Nephron (organoid): ENCODE measurements at regions not wholly inside any gene's neighbourhood (a gene's known extent, or its start where the extent isn't known, plus 50 kb on each side); places are given as distances from the start of the nearest gene placed in this dataset.

Experiments used
- H3K27ac Mint-ChIP-seq, 3 experiments: 2 replicates each; pipeline ENCODE4 v1.8.0; 2020; ENCODE audit warnings: mixed read lengths in 3 of 3, mild to moderate bottlenecking in 2 of 3, moderate library complexity in 1 of 3
- H3K27me3 Mint-ChIP-seq: 2 replicates; pipeline ENCODE4 v1.8.0; 2021; ENCODE audit warnings: low read depth, mild to moderate bottlenecking, moderate library complexity, mixed read lengths
- H3K36me3 Mint-ChIP-seq: 2 replicates; pipeline ENCODE4 v1.8.0; 2020; ENCODE audit warnings: low read depth, mixed read lengths
- H3K4me1 Mint-ChIP-seq: 2 replicates; pipeline ENCODE4 v1.8.0; 2020; ENCODE audit warnings: mixed read lengths
- H3K4me3 Mint-ChIP-seq, 3 experiments: 2 replicates each; pipeline ENCODE4 v1.8.0; 2020; ENCODE audit warnings: mild to moderate bottlenecking in 3 of 3, mixed read lengths in 3 of 3, moderate library complexity in 2 of 3
- H3K9me3 Mint-ChIP-seq: 2 replicates; pipeline ENCODE4 v1.8.0; 2020; ENCODE audit warnings: mixed read lengths
- TF ChIP-seq, protein P1 (sequence below), 3 experiments: fragments of 200-600 bp; sonication (generic); IDR thresholded peaks; one replicate each; pipeline ENCODE4 v1.5.0; 2021; ENCODE audit warnings: antibody characterized with exemption in 3 of 3; ENCODE audit not compliant: unreplicated experiment in 3 of 3

DNA sequence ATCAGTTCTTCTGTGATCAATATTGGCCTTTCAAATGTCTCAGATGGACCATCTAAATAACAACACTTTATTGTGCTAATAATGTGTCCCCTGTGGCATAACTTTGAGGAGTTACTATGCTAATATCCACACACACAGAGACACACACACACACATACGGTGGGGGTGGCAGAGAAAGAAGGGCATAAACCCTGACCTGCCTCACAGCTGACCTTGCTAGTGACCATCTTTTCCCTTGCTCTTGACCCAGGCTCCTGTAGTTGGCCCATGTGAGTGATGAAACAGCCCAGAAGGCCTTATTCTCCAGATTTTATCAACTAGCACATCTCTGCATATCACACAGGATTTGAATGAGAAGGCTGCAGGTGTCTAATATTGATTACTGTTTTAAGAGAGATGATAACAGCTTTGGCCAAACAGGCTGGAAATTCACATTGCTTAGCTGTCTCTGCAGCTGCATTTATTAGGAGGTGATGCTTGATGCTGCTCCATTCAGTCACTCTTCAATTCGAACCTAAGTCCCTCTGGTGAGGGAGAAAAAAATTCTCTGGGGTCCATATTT is 176.4 kb downstream of the ACTR3 start:
- H3K27ac Mint-ChIP-seq: no peak overlapping the region
- no peaks in the 10 kb centered on the region for H3K4me1 Mint-ChIP-seq
- H3K27me3 Mint-ChIP-seq: peaks cover 18% of the 10 kb centered on the region
- TF ChIP-seq, protein P1, sequence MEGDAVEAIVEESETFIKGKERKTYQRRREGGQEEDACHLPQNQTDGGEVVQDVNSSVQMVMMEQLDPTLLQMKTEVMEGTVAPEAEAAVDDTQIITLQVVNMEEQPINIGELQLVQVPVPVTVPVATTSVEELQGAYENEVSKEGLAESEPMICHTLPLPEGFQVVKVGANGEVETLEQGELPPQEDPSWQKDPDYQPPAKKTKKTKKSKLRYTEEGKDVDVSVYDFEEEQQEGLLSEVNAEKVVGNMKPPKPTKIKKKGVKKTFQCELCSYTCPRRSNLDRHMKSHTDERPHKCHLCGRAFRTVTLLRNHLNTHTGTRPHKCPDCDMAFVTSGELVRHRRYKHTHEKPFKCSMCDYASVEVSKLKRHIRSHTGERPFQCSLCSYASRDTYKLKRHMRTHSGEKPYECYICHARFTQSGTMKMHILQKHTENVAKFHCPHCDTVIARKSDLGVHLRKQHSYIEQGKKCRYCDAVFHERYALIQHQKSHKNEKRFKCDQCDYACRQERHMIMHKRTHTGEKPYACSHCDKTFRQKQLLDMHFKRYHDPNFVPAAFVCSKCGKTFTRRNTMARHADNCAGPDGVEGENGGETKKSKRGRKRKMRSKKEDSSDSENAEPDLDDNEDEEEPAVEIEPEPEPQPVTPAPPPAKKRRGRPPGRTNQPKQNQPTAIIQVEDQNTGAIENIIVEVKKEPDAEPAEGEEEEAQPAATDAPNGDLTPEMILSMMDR (IDR thresholded peaks at IDR 0.05; ENCODE audit: unreplicated experiment in 3 of 3): no peak
- no peak overlapping the region for H3K4me3 Mint-ChIP-seq
- H3K9me3 Mint-ChIP-seq: no peaks in the 10 kb centered on the region
- H3K36me3 Mint-ChIP-seq: no peaks in the 10 kb centered on the region

DNA sequence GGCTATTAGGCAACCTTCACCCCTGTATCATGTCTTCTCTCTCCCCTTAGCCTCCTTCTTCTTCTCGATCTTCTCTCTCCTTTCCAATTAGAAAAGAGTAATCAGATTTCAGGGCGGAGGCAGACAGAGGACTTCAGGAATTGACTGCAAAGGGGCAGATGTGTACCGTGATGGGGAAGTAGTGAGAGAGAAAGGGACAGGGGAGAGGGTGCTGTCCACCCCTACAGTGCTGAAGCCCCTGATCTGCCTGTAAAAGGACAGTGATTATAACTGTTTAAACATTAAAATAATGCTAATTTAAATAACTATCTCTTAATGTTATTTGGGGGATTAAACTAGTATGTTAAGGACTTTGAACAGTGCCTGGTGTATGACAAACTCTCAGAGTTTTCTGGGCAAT is 178.5 kb downstream of the ACTR3 start:
- H3K36me3 Mint-ChIP-seq: no peaks in the 10 kb centered on the region
- peaks cover 24% of the 10 kb centered on the region for H3K27me3 Mint-ChIP-seq
- no peaks in the 10 kb centered on the region for H3K9me3 Mint-ChIP-seq
- no peaks in the 10 kb centered on the region for H3K4me1 Mint-ChIP-seq
- H3K27ac Mint-ChIP-seq: no peak overlapping the region
- TF ChIP-seq, protein P1 (IDR thresholded peaks at IDR 0.05; ENCODE audit: unreplicated experiment in 3 of 3): no peak
- H3K4me3 Mint-ChIP-seq: no peak overlapping the region

DNA sequence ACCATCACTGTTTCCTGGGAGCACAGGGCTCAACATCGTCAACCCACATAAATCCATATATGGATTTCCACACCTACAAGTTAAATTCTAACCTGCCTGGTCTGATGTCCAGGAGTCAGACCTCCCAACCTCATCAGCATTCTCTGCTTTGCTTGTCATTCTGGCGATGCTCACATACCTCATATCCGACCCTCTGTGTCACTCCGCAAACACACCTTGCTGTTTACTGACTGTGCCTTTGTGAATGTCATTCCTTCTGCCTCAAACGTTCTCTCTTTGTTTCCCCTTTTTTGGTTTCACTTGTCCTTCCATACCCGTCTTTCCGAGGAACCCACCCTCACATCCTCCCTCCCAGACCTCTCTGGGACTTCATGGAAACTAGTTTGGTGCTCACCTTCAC is 187.1 kb downstream of the ACTR3 start:
- TF ChIP-seq, protein P1 (IDR thresholded peaks at IDR 0.05; ENCODE audit: unreplicated experiment in 3 of 3): no peak
- Mint-ChIP-seq H3K36me3 (no peaks in the 10 kb centered on the region), H3K27me3 (peaks cover 14% of the 10 kb centered on the region), H3K27ac (no peak overlapping the region), H3K9me3 (no peaks in the 10 kb centered on the region), H3K4me1 (no peaks in the 10 kb centered on the region), H3K4me3 (no peak overlapping the region)

DNA sequence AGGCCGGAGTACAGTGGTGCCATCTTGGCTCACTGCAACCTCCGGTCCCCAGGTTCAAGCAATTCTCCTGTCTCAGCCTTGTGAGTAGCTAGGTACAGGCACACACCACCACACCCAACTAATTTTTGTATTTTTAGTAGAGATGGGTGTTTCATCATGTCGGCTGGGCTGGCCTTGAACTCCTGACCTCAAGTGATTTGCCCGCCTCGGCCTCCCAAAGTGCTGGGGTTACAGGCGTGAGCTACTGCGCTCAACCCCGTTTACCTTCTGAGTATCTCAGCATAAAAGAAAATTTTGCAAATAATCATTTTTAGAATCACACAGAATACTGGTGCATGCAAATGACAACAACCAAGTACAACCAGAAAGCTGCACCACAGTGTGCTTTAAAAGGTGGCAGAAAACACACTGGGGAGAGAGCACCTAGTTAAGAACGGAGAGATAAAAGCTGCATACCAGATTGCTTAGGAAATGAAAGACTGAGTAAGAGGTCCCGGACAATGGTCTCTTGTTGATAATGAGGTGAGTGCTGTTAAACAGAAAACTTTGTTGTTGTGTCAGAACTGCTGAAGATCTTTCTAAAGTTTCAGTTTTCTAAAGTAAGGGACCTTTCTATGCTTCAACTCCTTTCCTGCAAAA is 189.6 kb downstream of the ACTR3 start:
- Mint-ChIP-seq H3K27me3 (peaks cover 8% of the 10 kb centered on the region), H3K4me1 (peaks cover 7% of the 10 kb centered on the region), H3K4me3 (no peak overlapping the region), H3K27ac (no peak overlapping the region), H3K36me3 (no peaks in the 10 kb centered on the region), H3K9me3 (no peaks in the 10 kb centered on the region)
- TF ChIP-seq, protein P1 (IDR thresholded peaks at IDR 0.05; ENCODE audit: unreplicated experiment in 3 of 3): no peak

DNA sequence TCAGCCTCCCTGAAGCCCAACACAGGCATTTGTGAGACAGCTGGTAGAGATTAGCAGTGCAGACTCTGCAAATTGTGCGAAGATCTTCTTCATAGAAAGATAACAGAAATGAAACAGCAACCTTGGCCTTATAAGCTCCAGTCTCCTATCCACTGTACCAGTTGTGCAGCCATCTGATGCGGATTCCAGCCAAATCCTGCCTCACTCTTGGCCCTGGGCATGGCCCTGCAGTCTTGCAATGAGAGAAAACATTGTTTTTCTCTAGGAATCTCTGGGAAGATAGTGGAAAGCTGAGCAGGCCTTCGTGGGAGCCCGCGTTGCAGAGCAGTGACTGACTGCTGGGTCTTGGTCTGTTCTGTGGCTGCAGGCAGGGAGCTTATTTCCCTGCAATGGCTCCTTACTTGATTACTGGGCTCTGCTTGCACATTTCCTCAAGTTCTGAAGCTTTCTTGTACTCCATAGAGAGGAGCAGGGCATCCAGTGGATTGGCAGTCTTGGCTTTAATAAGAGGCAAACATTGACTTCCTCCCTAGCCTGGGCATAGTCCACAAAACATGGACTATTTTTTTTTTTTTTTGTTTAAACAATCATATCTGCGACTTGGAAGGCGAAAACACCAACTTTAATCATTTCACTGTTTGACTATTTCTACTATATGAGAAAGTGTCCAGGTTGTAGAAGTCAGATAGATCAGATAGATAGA is 193.0 kb downstream of the ACTR3 start:
- Mint-ChIP-seq H3K9me3 (no peaks in the 10 kb centered on the region), H3K36me3 (no peaks in the 10 kb centered on the region), H3K4me3 (no peak overlapping the region), H3K27ac (no peak overlapping the region), H3K27me3 (peaks cover 5% of the 10 kb centered on the region), H3K4me1 (peaks cover 7% of the 10 kb centered on the region)
- TF ChIP-seq, protein P1 (IDR thresholded peaks at IDR 0.05; ENCODE audit: unreplicated experiment in 3 of 3): no peak
